ENCODE measurements at regions not wholly inside any gene's neighbourhood (a gene's known extent, or its start where the extent isn't known, plus 50 kb on each side); places are given as distances from the start of the nearest gene placed in this dataset.
"Not testable (repeated sequence)": the region's sequence is repeated elsewhere in the genome, so short reads cannot be mapped to it uniquely, and the experiment has no call there.

DNA sequence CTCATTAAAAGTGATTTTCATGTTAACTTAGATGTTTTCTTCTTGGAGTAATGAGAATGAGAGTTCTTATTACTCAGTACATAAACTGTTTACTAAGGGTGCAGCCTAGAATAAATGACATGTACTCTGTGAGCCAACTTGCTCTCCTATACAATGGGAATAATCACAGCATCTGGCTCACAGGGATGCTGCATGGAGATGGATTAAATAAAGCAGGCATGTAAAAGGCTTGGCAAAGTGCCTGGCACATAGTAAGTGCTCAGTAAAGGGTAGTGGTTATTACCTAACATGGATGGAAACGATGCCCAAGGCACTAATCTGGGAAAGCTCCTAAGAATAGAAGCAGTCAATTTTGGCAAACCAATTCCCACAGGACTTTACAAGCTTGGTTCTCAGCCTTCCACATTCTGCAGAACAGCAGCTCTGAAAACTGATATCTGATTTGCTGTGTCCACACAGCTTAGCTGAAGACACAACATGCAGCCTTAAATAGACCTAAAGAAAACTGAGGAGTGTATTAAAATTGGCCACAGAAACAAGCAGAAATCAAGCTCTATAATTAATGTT, 176.1 kb downstream of the ABCC12 start:
- DNase-seq (ENCODE audit: low read depth): no peak
- TF ChIP-seq, protein P1, sequence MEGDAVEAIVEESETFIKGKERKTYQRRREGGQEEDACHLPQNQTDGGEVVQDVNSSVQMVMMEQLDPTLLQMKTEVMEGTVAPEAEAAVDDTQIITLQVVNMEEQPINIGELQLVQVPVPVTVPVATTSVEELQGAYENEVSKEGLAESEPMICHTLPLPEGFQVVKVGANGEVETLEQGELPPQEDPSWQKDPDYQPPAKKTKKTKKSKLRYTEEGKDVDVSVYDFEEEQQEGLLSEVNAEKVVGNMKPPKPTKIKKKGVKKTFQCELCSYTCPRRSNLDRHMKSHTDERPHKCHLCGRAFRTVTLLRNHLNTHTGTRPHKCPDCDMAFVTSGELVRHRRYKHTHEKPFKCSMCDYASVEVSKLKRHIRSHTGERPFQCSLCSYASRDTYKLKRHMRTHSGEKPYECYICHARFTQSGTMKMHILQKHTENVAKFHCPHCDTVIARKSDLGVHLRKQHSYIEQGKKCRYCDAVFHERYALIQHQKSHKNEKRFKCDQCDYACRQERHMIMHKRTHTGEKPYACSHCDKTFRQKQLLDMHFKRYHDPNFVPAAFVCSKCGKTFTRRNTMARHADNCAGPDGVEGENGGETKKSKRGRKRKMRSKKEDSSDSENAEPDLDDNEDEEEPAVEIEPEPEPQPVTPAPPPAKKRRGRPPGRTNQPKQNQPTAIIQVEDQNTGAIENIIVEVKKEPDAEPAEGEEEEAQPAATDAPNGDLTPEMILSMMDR (conservative IDR thresholded peaks at IDR 0.05; ENCODE audit: low read length): no peak
- H3K4me3 ChIP-seq (ENCODE audit: low read length): no peak overlapping the region

DNA sequence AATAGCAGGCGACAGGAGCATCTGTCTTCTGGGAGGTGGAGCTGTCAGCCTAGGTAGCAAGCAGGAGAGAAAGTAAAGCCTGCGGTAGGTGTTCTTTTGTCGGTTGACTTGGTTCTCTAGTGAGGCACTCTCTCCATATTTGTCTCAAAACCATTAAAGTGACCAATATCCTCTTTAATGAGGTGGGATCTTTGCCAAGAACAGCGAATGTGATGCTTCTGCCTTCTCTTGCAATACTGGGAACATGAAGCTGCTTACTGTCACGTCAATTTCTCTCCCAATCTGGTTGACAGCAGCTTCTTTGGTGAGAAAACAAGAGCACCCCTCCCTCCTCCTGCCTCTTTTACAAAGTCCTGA, 176.7 kb downstream of the ABCC12 start:
- H3K4me3 ChIP-seq (ENCODE audit: low read length): no peak overlapping the region
- DNase-seq (ENCODE audit: low read depth): no peak
- TF ChIP-seq, protein P1 (conservative IDR thresholded peaks at IDR 0.05; ENCODE audit: low read length): no peak

DNA sequence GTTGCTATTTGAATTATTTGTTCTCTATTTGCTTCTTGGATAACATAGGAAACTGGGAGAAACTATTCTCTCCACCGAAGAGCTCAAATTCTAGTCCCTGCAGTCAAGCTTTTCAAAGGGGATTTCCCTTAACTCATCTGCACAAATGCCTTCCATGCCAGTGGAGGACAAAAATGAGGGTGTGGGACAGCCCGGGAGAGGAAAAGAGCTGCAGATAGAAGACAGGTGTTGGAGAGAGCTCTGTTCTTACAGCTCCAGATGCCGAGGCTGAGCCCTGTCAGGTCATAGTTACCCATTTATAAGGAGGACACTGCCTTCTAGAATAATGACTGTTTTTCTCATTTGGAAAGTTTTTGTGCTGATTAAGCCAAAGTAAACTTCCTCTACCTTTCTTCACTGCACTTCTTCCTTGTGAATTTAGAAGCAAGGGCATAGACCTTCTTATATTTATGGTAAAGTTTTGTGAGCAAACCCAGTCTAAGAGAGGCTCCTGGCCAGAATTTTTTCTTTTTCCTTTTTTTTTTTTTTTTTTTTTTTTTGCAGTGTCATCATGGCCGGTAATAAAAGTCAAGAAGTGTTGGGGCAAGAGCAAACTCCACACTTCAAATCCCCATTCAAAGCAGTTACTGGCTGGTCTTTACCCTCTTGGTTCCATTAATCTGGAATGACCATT, 177.2 kb downstream of the ABCC12 start:
- no peak overlapping the region for H3K4me3 ChIP-seq (ENCODE audit: low read length)
- TF ChIP-seq, protein P1 (conservative IDR thresholded peaks at IDR 0.05; ENCODE audit: low read length): no peak

DNA sequence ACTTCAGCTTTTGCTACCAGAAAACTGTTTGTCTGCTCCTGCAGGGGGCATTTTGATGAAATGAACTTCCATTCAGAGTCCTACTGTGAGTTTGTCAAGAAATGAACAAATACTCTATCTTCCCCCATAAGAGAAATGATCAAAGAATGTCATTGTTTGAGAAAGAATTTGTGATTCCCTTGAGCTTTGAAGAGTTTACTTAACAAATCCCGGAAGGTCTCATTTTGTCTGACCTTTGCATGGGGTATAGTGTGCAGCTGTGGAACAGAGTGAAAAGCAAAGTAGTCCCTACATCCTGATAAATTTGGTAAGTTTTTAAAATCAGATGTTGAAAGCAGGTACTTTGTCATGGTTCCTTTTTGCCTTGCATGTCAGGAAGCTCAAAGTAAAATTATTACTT, 178.0 kb downstream of the ABCC12 start:
- TF ChIP-seq, protein P1 (conservative IDR thresholded peaks at IDR 0.05; ENCODE audit: low read length): no peak
- no peak overlapping the region for H3K4me3 ChIP-seq (ENCODE audit: low read length)
- no peak for DNase-seq (ENCODE audit: low read depth)

More for the DNA sequence above, 177.2 kb downstream of the ABCC12 start:
- DNase-seq (ENCODE audit: low read depth): no peak

DNA sequence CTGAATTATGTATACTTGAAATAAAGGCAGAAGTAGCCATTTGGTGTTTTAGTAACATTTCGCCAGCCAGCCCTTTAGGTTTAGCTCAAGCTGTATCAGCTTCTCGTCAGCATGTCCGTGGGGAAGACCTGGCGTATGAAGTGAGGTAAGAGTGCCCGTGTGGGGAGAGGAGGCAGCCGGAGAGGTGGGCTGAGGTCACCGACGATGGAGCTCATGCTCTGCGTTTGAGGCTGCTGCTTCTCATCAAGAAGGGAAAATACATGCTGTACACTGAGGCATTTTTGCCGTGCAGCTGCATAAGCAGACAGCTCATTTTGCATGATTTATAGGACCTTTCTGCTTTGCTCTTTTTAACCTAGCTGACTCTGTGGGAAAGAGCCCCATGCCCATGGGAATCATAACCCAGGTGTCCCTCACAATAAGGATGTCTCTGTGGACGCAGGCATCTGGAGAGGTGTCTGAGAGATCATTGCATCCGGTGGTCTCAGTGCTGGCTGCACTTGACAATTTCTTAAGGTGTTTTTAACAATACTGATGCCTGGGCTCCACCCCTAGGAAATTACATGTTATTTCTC, 179.1 kb downstream of the ABCC12 start:
- H3K4me3 ChIP-seq (ENCODE audit: low read length): no peak overlapping the region
- TF ChIP-seq, protein P1 (conservative IDR thresholded peaks at IDR 0.05; ENCODE audit: low read length): no peak
- DNase-seq (ENCODE audit: low read depth): no peak

DNA sequence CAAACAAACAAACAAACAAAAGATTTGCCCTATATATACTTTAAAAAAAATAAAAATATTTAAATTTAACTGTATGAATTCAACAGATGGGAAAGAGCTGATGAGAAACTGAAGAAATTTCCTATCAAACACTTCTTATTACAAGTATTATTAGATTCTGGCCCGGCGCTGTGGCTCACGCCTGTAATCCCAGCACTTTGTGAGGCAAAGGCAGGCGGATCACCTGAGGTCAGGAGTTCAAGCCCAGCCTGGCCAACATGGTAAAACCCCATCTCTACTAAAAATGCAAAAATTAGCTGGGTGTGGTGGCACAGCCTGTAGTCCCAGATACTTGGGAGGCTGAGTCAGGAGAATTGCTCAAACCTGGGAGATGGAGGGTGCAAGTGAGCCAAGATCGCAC, 180.8 kb downstream of the ABCC12 start:
- not testable (repeated sequence) for DNase-seq (ENCODE audit: low read depth)

DNA sequence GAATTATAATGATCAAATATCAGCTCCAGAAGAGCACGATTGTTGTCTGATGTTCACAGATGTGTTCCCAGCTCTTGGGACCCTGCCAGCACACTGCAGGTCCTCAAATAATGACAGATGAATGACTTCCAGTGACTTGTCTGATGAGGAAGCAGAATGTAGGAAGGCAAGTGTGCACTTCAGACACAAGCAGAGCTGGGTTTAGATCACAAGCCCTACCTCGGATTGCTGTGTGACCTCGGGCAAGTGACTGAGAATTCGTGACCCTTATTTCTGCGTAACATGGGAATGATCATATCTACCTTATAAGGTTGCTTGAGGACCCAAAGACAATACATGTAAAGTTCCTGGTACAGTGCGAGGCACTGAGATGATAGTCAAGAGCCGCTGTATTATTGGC, 182.2 kb downstream of the ABCC12 start:
- no peak overlapping the region for H3K4me3 ChIP-seq (ENCODE audit: low read length)
- TF ChIP-seq, protein P1 (conservative IDR thresholded peaks at IDR 0.05; ENCODE audit: low read length): no peak
- no peak for DNase-seq (ENCODE audit: low read depth)

More for the DNA sequence above, 180.8 kb downstream of the ABCC12 start:
- H3K4me3 ChIP-seq (ENCODE audit: low read length): not testable (repeated sequence)

Measured in AG10803 (cell line).